ENCODE measurements at regions not wholly inside any gene's neighbourhood (a gene's known extent, or its start where the extent isn't known, plus 50 kb on each side); places are given as distances from the start of the nearest gene placed in this dataset.

GRCh38 chr2:19540739-19541525 lies 182.5 kb upstream of the OSR1 start:
- H3K27me3 Mint-ChIP-seq = peaks cover 8% of the 10 kb centered on the region
- DNase-seq = no peak
- no peak overlapping the region for H3K27ac Mint-ChIP-seq
- no peaks in the 10 kb centered on the region for H3K36me3 Mint-ChIP-seq
- CTCF ChIA-PET = no interaction called here
- no peak overlapping the region for H3K4me3 Mint-ChIP-seq
- no peaks in the 10 kb centered on the region for H3K9me3 Mint-ChIP-seq (ENCODE audit: low read depth)
- ATAC-seq = no peak
- H3K4me1 Mint-ChIP-seq = no peaks in the 10 kb centered on the region

- Mint-ChIP-seq H3K27ac (no peak overlapping the region), H3K9me3 (ENCODE audit: low read depth) (no peaks in the 10 kb centered on the region), H3K27me3 (peaks cover 11% of the 10 kb centered on the region), H3K4me3 (no peak overlapping the region), H3K4me1 (no peaks in the 10 kb centered on the region), H3K36me3 (no peaks in the 10 kb centered on the region)
- DNase-seq (no peak), ATAC-seq (no peak)
- CTCF ChIA-PET = no interaction called here
These were observed 180.1 kb upstream of the OSR1 start for GRCh38 chr2:19538411-19538963.

DNA sequence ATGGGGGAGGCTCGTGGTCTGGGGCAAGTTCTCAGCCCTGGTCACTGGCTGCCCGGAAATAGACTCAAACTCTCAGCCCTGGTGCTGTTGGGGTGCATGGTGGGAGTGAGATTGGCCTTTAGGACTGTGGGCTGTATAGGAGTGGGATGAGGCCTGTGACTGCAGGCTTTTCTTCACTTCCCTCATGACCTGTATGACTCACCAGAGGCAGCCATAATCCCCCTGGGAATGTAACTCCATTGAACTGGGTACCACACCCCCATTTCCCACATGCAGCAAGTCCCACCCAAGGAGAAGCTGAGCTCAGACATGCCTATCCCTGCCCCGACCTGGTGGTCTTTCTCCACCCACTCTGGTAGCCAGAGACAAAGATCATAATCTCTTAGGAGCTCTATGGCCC lies 177.7 kb upstream of the OSR1 start:
- no peaks in the 10 kb centered on the region for H3K4me1 Mint-ChIP-seq
- DNase-seq (no peak), ATAC-seq (no peak)
- H3K9me3 Mint-ChIP-seq (ENCODE audit: low read depth) = no peaks in the 10 kb centered on the region
- H3K27ac Mint-ChIP-seq = no peak overlapping the region
- CTCF ChIA-PET = interaction anchor here (0.6 kb wide), 1 partner anchor 1016 kb away, joined by 3 read pairs; no protein-coding TSS in a partner anchor
- H3K4me3 Mint-ChIP-seq = no peak overlapping the region
- H3K27me3 Mint-ChIP-seq = peaks cover 11% of the 10 kb centered on the region
- no peaks in the 10 kb centered on the region for H3K36me3 Mint-ChIP-seq

DNA sequence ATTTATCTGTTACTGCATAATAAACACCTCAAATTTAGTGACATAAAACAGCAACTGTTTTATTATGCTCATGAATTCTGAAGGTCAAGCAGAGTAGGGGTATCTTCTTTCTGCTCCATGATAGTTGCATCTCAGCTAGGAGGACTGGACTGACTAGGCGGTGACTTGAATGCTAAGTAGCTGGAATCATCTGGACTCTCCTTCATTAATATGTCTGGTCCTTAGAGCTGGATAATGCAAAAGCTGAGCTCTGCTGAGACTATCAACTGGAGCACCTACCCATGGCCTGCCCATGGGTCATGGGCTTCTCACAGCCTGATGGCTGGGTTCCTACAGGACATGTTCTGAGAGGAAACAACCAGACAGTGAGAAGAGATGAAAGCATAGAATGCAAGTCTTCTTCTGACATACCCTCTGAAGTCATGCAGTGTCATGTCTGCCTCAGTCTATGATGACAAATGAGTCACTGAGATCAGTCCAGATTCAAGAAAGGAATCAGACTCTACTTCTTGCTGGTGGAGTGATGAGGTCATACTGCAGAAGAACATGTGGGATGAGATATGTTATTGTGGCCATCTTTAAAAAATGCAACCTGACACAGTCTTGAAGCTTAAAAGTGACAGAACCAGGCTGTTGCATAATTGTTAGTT lies 174.2 kb upstream of the OSR1 start:
- H3K36me3 Mint-ChIP-seq = no peaks in the 10 kb centered on the region
- CTCF ChIA-PET = no interaction called here
- no peak for ATAC-seq
- no peaks in the 10 kb centered on the region for H3K9me3 Mint-ChIP-seq (ENCODE audit: low read depth)
- no peak for DNase-seq
- peaks cover 11% of the 10 kb centered on the region for H3K27me3 Mint-ChIP-seq
- no peak overlapping the region for H3K27ac Mint-ChIP-seq
- H3K4me1 Mint-ChIP-seq = no peaks in the 10 kb centered on the region
- no peak overlapping the region for H3K4me3 Mint-ChIP-seq

DNA sequence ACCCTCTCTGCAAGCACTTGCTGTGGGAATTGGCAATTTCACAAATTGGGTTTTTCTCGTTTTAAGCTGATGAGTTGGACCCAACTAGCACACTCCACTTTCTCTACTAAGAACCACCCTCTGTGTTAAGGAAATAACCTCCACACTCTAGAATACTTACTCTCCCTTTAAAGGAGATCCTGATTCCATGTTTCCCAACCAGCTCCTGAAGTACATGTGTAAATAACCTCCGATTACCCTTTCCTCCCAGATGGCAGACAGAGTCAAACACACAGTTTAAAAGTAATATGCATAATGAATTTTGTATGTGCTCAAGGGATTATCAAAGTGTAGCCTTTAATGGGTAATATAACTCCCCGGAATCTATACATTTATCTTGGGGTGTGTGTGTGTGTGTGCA lies 171.3 kb upstream of the OSR1 start:
- Mint-ChIP-seq H3K9me3 (ENCODE audit: low read depth) (no peaks in the 10 kb centered on the region), H3K4me1 (no peaks in the 10 kb centered on the region), H3K27ac (no peak overlapping the region), H3K4me3 (no peak overlapping the region), H3K27me3 (peaks cover 6% of the 10 kb centered on the region), H3K36me3 (no peaks in the 10 kb centered on the region)
- no peak for DNase-seq
- no peak for ATAC-seq
- CTCF ChIA-PET = no interaction called here

DNA sequence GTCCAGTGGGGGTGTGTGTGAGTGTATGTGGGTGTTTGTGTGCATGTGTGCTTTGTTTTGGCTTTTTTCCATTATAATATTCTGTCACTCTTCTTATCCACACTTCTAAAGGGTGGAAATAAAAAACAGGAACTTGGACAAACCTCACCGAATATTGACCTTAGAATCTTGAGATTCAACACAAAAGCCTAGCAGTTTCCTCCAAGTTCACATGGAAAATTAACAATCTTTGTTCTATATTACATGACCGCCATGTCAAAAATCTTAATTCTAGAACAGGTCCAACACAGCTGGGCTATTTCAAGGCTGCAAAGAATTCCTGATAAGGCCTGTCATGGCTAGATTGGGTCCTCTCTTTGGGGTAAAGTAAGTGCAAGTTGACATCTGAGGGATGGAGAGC lies 169.3 kb upstream of the OSR1 start:
- Mint-ChIP-seq H3K4me3 (no peak overlapping the region), H3K4me1 (no peaks in the 10 kb centered on the region), H3K27ac (no peak overlapping the region), H3K9me3 (ENCODE audit: low read depth) (no peaks in the 10 kb centered on the region), H3K36me3 (no peaks in the 10 kb centered on the region), H3K27me3 (peaks cover 3% of the 10 kb centered on the region)
- CTCF ChIA-PET = no interaction called here
- ATAC-seq (no peak), DNase-seq (no peak)

DNA sequence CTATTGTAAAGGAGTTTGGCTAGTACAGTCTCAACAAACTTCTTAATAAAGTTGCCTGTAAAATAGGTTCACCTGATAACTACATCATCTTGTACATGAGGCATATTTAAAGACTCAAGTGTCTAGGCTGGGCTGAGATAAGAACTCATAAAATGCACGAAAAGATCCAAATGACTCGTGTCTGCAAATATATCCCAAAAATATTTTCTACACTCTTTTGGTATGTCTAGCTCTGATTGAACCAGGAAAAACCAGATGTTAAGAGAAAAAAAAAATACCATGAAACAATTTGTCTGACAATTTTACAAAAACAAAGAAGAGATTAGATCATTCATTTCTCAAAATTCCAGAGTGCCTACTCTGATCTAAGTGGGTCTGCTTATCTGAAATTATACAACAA lies 166.9 kb upstream of the OSR1 start:
- no peaks in the 10 kb centered on the region for H3K4me1 Mint-ChIP-seq
- no peaks in the 10 kb centered on the region for H3K9me3 Mint-ChIP-seq (ENCODE audit: low read depth)
- peaks cover 3% of the 10 kb centered on the region for H3K27me3 Mint-ChIP-seq
- ATAC-seq (no peak), DNase-seq (no peak)
- no peak overlapping the region for H3K4me3 Mint-ChIP-seq
- H3K27ac Mint-ChIP-seq = no peak overlapping the region
- CTCF ChIA-PET = no interaction called here
- H3K36me3 Mint-ChIP-seq = no peaks in the 10 kb centered on the region

- no peaks in the 10 kb centered on the region for H3K9me3 Mint-ChIP-seq (ENCODE audit: low read depth)
- H3K4me3 Mint-ChIP-seq = no peak overlapping the region
- CTCF ChIA-PET = no interaction called here
- H3K4me1 Mint-ChIP-seq = no peaks in the 10 kb centered on the region
- H3K27me3 Mint-ChIP-seq = peaks cover 4% of the 10 kb centered on the region
- H3K36me3 Mint-ChIP-seq = no peaks in the 10 kb centered on the region
- no peak for ATAC-seq
- no peak for DNase-seq
- H3K27ac Mint-ChIP-seq = no peak overlapping the region
These were observed 160.6 kb upstream of the OSR1 start for GRCh38 chr2:19519045-19519444.

- Mint-ChIP-seq H3K27me3 (peaks cover 23% of the 10 kb centered on the region), H3K4me1 (no peaks in the 10 kb centered on the region), H3K36me3 (no peaks in the 10 kb centered on the region), H3K4me3 (no peak overlapping the region), H3K9me3 (ENCODE audit: low read depth) (no peaks in the 10 kb centered on the region), H3K27ac (no peak overlapping the region)
- CTCF ChIA-PET = interaction anchor here (1.5 kb wide), 1 partner anchor 10 kb away, joined by 3 read pairs; no protein-coding TSS in a partner anchor
- DNase-seq (no peak), ATAC-seq (no peak)
These were observed 148.7 kb upstream of the OSR1 start for GRCh38 chr2:19507137-19507536.

DNA sequence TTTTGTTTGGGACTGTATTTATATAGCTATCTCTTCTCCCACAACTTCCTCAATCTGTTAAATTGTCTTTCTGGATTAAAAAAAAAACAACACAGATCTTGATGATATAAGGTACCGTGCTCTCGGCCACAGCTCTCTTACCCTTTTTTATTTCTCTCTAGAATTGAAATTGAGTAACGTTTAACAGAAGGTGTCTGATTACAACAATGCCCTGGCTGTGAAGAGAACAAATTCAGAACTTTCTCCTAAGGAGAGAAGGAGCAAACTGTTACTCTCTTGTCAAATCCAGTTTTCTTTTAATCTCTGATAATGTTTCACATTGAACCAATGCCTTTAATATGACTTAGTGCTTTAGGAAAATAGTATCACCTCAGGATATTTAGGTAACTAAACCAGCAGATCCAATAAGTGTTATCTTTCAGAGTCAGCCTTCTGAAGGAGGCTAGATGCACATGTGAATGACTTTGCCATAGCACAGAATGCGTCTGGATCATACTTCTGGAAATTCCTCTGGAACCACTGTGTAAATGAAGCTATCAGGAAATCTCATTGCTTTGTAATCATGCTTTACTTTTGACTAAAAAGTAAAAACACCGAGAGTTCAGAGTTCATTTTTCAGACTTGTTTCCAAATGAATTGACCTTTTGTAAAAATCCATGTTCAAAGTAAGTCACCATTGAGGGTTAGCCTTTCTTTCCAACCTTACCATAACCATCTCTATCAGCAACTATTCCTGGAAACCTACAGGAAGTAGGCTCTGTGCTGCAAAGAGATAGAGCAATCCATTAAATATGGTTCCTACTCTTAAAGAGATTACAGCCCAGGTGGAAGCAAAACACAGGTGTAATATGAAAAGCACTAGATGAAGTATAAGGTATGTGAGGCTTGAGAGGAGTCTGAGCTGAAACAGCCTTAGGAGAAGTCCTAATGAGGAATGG lies 147.0 kb upstream of the OSR1 start:
- no peak overlapping the region for H3K4me3 Mint-ChIP-seq
- H3K27ac Mint-ChIP-seq = no peak overlapping the region
- no peaks in the 10 kb centered on the region for H3K9me3 Mint-ChIP-seq (ENCODE audit: low read depth)
- H3K27me3 Mint-ChIP-seq = peaks cover 25% of the 10 kb centered on the region
- H3K36me3 Mint-ChIP-seq = no peaks in the 10 kb centered on the region
- no peaks in the 10 kb centered on the region for H3K4me1 Mint-ChIP-seq
- no peak for DNase-seq
- no peak for ATAC-seq
- CTCF ChIA-PET = interaction anchor here (1.5 kb wide), 1 partner anchor 9 kb away, joined by 3 read pairs; no protein-coding TSS in a partner anchor

- peaks cover 23% of the 10 kb centered on the region for H3K27me3 Mint-ChIP-seq
- CTCF ChIA-PET = no interaction called here
- H3K9me3 Mint-ChIP-seq (ENCODE audit: low read depth) = no peaks in the 10 kb centered on the region
- H3K4me1 Mint-ChIP-seq = no peaks in the 10 kb centered on the region
- no peak for DNase-seq
- no peaks in the 10 kb centered on the region for H3K36me3 Mint-ChIP-seq
- H3K4me3 Mint-ChIP-seq = no peak overlapping the region
- no peak overlapping the region for H3K27ac Mint-ChIP-seq
- ATAC-seq = no peak
These were observed 146.2 kb upstream of the OSR1 start for GRCh38 chr2:19504400-19505198.

GRCh38 chr2:19503915-19504314 lies 145.5 kb upstream of the OSR1 start:
- H3K27me3 Mint-ChIP-seq = peaks cover 23% of the 10 kb centered on the region
- no peaks in the 10 kb centered on the region for H3K9me3 Mint-ChIP-seq (ENCODE audit: low read depth)
- ATAC-seq (no peak), DNase-seq (no peak)
- CTCF ChIA-PET = no interaction called here
- H3K4me1 Mint-ChIP-seq = no peaks in the 10 kb centered on the region
- no peak overlapping the region for H3K4me3 Mint-ChIP-seq
- no peaks in the 10 kb centered on the region for H3K36me3 Mint-ChIP-seq
- H3K27ac Mint-ChIP-seq = no peak overlapping the region

- H3K36me3 Mint-ChIP-seq = no peaks in the 10 kb centered on the region
- DNase-seq = no peak
- no peak overlapping the region for H3K27ac Mint-ChIP-seq
- no peak for ATAC-seq
- peaks cover 20% of the 10 kb centered on the region for H3K27me3 Mint-ChIP-seq
- no peaks in the 10 kb centered on the region for H3K4me1 Mint-ChIP-seq
- H3K9me3 Mint-ChIP-seq (ENCODE audit: low read depth) = no peaks in the 10 kb centered on the region
- CTCF ChIA-PET = no interaction called here
- no peak overlapping the region for H3K4me3 Mint-ChIP-seq
These were observed 145.0 kb upstream of the OSR1 start for GRCh38 chr2:19503406-19503805.

All from activated CD8-positive, alpha-beta memory T cell treated with anti-CD3 and anti-CD28 coated beads, Interleukin-2, amount 10 ng/mL, durations not matched to agents 7 days and 5 days (primary cell).